SU-DHL-6 (cell line): ENCODE measurements at regions not wholly inside any gene's neighbourhood (a gene's known extent, or its start where the extent isn't known, plus 50 kb on each side); places are given as distances from the start of the nearest gene placed in this dataset.

Experiments used
- H2AFZ ChIP-seq: fragments of 200-600 bp; sonication (generic); 2 replicates; pipeline ENCODE4 v1.6.1; 2014; ENCODE audit warnings: low read depth, mild to moderate bottlenecking, moderate library complexity, mixed read lengths, antibody characterized with exemption, low read length; ENCODE audit not compliant: severe bottlenecking
- H3F3A ChIP-seq: fragments of 200-600 bp; shearing (Covaris generic); 2 replicates; pipeline ENCODE4 v1.6.0; 2016; ENCODE audit warnings: antibody characterized with exemption, mild to moderate bottlenecking; ENCODE audit not compliant: insufficient read depth
- H3K27ac ChIP-seq: fragments of 200-600 bp; sonication (generic); 2 replicates; pipeline ENCODE4 v1.5.1; 2016; ENCODE audit warnings: low read depth, mild to moderate bottlenecking, low read length, moderate library complexity, mixed read lengths
- H3K27me3 ChIP-seq: fragments of 200-600 bp; sonication (generic), shearing (Covaris generic); 2 replicates; pipeline ENCODE4 v1.6.0; 2014; ENCODE audit warnings: mild to moderate bottlenecking, low read length
- H3K36me3 ChIP-seq: fragments of 200-600 bp; sonication (generic); 2 replicates; pipeline ENCODE4 v1.6.1; 2014; ENCODE audit warnings: mild to moderate bottlenecking, low read length, mixed read lengths
- H3K4me2 ChIP-seq: fragments of 300-600, 200-600 bp; shearing (Covaris generic), sonication (generic); 2 replicates; pipeline ENCODE4 v1.6.0; 2014; ENCODE audit warnings: low read length, low read depth, mild to moderate bottlenecking; ENCODE audit not compliant: poor library complexity, severe bottlenecking
- H3K4me3 ChIP-seq: fragments of 200-600 bp; sonication (generic); 2 replicates; pipeline ENCODE4 v1.5.1; 2014; ENCODE audit warnings: antibody characterized with exemption, low read length, mild to moderate bottlenecking, mixed read lengths; ENCODE audit not compliant: insufficient read depth, poor library complexity, severe bottlenecking
- H3K79me2 ChIP-seq: fragments of 200-600 bp; sonication (generic); 2 replicates; pipeline ENCODE4 v1.6.1; 2014; ENCODE audit warnings: mild to moderate bottlenecking, low read length, moderate library complexity; ENCODE audit not compliant: insufficient read depth
- H3K9ac ChIP-seq: fragments of 200-600 bp; sonication (generic); 2 replicates; pipeline ENCODE4 v1.7.0; 2014; ENCODE audit warnings: mild to moderate bottlenecking, low read length
- H3K9me2 ChIP-seq: fragments of 200-600 bp; sonication (generic); replicated peaks from 2 replicates; pipeline ENCODE4 v1.6.1; 2014; ENCODE audit warnings: low read length; ENCODE audit not compliant: insufficient read depth
- H3K9me3 ChIP-seq: fragments of 200-600 bp; sonication (generic); 2 replicates; pipeline ENCODE4 v1.6.1; 2014; ENCODE audit warnings: low read length, mixed read lengths; ENCODE audit not compliant: insufficient read depth
- H4K20me1 ChIP-seq: fragments of 200-600 bp; sonication (generic); 2 replicates; pipeline ENCODE4 v1.6.1; 2014; ENCODE audit warnings: low read depth, mild to moderate bottlenecking, antibody characterized with exemption, low read length, moderate library complexity, mixed read lengths
- EZH2phosphoT487 ChIP-seq: fragments of 200-600 bp; sonication (generic), shearing (Covaris generic); conservative IDR thresholded peaks from 2 replicates; pipeline ENCODE4 v1.6.1; 2018; ENCODE audit warnings: mild to moderate bottlenecking, antibody characterized with exemption, low read length, moderate library complexity, mixed read lengths
- TF ChIP-seq, protein P1 (sequence below): fragments of 200-600 bp; sonication (generic); IDR thresholded peaks from one replicate; pipeline ENCODE4 v1.5.1; 2017; ENCODE audit warnings: antibody characterized with exemption, mild to moderate bottlenecking, low read length, moderate library complexity; ENCODE audit not compliant: insufficient read depth, poor library complexity, severe bottlenecking

DNA sequence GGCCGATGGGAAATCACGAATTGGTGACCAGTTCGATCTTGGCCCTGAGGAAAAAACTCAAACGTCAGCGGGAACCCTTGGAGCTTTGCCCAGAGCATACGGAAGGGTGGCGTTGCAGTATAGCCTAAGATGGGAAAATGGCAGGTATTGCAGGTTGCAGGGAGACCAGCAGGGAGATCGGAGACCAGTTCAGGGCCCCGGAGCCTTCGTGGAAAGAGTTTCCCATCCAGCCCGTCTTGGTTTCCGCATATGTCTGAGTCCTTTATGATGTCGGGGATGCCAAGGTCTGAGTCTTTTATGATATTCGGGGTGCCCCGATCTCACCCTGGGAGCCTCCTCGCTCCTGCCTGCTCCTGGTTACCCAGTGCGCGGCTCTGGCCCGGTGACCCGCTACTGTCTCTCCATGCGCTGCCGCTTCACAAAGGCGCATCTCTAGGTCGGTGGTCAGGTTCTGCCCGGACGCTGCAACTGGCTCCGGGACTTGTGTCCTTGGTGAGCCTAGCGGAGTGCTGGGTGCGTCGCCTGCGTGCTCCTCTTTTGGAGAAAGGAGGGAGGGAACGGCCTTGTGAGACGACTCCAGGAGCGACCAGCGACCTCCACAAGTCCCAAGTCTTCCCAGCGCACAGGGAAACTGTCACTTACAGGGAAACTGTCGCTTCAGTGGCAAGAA, 94.2 kb downstream of the PRKAB2 start:
- Histone ChIP-seq H4K20me1 (no peaks in the 10 kb centered on the region), H2AFZ (no peak overlapping the region), H3K27ac (no peak overlapping the region), H3K9ac (no peak overlapping the region), H3K9me3 (no peaks in the 10 kb centered on the region), H3K4me2 (no peak overlapping the region), H3F3A (no peaks in the 10 kb centered on the region), H3K9me2 (no peaks in the 10 kb centered on the region), H3K36me3 (no peaks in the 10 kb centered on the region), H3K79me2 (no peaks in the 10 kb centered on the region), H3K4me3 (no peak overlapping the region), H3K27me3 (no peaks in the 10 kb centered on the region)
- no peak for TF ChIP-seq EZH2phosphoT487
- TF ChIP-seq, protein P1, sequence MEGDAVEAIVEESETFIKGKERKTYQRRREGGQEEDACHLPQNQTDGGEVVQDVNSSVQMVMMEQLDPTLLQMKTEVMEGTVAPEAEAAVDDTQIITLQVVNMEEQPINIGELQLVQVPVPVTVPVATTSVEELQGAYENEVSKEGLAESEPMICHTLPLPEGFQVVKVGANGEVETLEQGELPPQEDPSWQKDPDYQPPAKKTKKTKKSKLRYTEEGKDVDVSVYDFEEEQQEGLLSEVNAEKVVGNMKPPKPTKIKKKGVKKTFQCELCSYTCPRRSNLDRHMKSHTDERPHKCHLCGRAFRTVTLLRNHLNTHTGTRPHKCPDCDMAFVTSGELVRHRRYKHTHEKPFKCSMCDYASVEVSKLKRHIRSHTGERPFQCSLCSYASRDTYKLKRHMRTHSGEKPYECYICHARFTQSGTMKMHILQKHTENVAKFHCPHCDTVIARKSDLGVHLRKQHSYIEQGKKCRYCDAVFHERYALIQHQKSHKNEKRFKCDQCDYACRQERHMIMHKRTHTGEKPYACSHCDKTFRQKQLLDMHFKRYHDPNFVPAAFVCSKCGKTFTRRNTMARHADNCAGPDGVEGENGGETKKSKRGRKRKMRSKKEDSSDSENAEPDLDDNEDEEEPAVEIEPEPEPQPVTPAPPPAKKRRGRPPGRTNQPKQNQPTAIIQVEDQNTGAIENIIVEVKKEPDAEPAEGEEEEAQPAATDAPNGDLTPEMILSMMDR = no peak

DNA sequence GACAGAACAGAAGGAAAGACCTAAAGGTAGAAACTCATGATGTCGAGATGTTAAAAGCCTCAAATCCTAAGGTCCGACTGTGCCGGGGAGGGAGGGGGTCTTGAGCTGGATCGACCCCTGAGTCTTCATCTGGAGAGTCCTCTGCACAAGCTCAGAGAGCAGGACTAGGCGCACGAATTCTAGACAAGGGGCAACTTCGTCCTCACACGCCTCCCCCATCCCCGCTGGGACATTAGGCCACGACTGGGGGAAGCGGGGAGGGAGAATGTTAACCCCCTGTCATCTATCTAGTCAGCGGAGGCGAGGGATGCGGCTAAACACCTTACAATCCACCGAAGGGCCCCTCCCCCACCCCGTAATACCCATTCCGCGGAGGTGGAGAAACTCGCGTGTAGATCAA, 94.7 kb downstream of the PRKAB2 start:
- H3K9ac ChIP-seq = no peak overlapping the region
- H3K4me2 ChIP-seq = no peak overlapping the region
- TF ChIP-seq, protein P1 = no peak
- no peak for TF ChIP-seq EZH2phosphoT487
- H3K79me2 ChIP-seq = no peaks in the 10 kb centered on the region
- no peaks in the 10 kb centered on the region for H3K36me3 ChIP-seq
- no peaks in the 10 kb centered on the region for H3K27me3 ChIP-seq
- H2AFZ ChIP-seq = no peak overlapping the region
- H3K4me3 ChIP-seq = no peak overlapping the region
- no peaks in the 10 kb centered on the region for H4K20me1 ChIP-seq
- H3K9me3 ChIP-seq = no peaks in the 10 kb centered on the region
- H3F3A ChIP-seq = no peaks in the 10 kb centered on the region
- no peak overlapping the region for H3K27ac ChIP-seq
- no peaks in the 10 kb centered on the region for H3K9me2 ChIP-seq

DNA sequence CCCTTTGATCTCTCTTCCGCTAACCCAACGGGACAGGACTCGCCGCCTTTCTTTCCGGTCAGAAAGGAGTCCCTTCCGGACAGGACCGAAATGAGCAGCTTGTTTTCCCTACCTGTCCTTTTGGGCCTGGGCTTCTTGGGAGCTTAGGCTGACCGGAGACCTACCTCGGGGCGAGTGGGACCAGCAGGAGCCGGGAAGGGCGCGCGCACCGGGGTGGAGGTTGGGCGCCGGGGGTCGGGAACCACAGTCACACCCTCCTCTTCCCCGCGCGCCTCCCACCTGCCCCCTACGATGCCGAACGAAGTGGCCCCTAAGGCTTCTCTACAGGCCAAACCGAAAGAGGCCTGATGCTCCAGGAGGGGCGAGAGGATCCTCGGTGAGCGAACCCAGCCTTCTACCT, 95.2 kb downstream of the PRKAB2 start:
- Histone ChIP-seq H2AFZ (no peak overlapping the region), H3K27me3 (no peaks in the 10 kb centered on the region), H3K9me2 (no peaks in the 10 kb centered on the region), H3K9ac (no peak overlapping the region), H3K9me3 (no peaks in the 10 kb centered on the region), H3K27ac (no peak overlapping the region), H4K20me1 (no peaks in the 10 kb centered on the region), H3K4me3 (no peak overlapping the region), H3K36me3 (no peaks in the 10 kb centered on the region), H3K4me2 (no peak overlapping the region), H3K79me2 (no peaks in the 10 kb centered on the region), H3F3A (no peaks in the 10 kb centered on the region)
- TF ChIP-seq EZH2phosphoT487 = no peak
- TF ChIP-seq, protein P1 = no peak
